T1000 (cell line): ENCODE measurements at regions not wholly inside any gene's neighbourhood (a gene's known extent, or its start where the extent isn't known, plus 50 kb on each side); places are given as distances from the start of the nearest gene placed in this dataset.
A peak's percentile ranks its signal among the peaks of the same experiment; 100 is the strongest.
"Not testable (repeated sequence)": the region's sequence is repeated elsewhere in the genome, so short reads cannot be mapped to it uniquely, and the experiment has no call there.

Experiments used
- DNase-seq: peaks from one replicate; lab custom pipeline; 2025; ENCODE audit warnings: mixed read lengths; lab: John Stamatoyannopoulos, UW

- no peak for DNase-seq
Observed at GRCh38 chr5:82426464-82427154, 148.5 kb upstream of the RPS23 start.

DNA sequence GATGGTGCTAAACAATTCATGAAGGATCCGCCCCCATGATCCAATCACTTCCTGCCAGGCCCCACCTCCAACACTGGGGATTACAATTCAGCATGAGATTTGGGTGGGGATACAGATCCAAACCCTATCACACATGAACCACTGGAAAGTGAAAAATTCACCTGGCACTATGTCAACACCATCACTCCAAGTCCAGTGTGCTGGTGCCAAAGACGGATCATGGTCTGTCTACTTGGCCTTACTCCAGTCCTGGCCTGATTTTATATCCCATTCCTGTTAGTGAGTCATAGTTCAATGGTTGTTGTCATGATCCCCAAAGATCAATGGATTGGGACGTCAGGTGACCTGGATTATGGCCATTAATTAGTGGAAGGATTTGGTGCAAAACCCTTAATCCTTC, 147.4 kb upstream of the RPS23 start:
- DNase-seq, result no peak

DNA sequence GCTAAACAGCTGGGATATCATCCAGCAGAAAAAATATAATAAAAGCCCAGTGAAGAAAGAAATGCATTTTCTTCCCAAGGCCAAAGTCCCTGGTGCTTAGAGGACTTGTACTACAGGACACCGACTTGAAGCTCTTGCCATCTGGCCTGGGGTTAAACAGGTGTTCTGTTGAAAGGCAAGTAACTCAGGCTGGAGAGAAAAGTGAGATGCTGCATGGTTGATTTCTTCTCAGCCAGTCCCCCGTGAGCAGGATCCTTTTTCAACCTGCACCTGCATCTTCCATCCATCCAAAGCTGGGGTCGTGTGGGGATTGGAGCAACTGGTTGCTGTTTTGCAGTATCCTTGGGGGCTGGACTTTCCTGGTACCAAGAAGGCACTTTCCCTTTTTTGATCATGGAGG, 146.1 kb upstream of the RPS23 start:
- DNase-seq, result no peak

GRCh38 chr5:82422751-82423181, 144.6 kb upstream of the RPS23 start:
- DNase-seq, result no peak

- no peak for DNase-seq
Observed at GRCh38 chr5:82422001-82422740, 144.0 kb upstream of the RPS23 start.

DNA sequence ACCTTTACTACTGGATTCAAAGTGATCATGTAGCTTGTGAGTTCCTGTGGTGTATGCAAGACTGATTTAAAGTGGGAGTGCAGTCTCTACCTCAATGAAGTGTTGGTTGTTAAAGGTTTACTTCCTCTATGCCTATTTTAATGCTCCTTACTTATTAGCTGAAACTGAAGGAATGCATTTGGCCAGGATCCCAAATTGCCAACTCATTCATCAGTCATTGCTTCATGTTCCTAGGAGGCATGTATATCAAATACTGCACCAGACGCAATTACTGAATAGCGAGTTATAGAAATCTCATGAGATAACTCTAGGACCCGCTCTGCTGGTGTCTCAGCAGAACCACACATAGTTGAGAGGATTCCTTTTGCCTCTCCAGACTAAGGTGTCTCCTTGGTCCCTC, 143.0 kb upstream of the RPS23 start:
- DNase-seq, result peak; percentile 33

DNA sequence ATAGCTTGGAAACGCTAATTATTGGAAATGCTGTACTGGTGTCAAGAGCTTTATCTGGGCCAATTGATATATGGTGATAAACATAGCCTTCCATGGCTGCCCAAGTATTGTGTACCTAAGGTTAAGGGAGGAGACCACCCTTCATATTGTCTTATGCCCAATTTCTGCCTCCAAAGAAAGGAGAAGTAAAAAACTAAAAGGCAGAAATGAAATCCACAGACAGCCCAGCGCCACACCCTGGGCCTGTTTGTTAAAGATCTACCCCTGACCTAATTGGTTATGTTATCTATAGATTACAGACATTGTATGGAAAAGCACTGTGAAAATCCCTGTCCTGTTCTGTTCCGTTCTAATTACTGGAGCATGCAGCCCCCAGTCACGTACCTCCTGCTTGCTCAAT, 142.4 kb upstream of the RPS23 start:
- not testable (repeated sequence) for DNase-seq

GRCh38 chr5:82419559-82420332, 141.6 kb upstream of the RPS23 start:
- DNase-seq, result no peak

GRCh38 chr5:82418608-82418950, 140.4 kb upstream of the RPS23 start:
- DNase-seq, result no peak

DNA sequence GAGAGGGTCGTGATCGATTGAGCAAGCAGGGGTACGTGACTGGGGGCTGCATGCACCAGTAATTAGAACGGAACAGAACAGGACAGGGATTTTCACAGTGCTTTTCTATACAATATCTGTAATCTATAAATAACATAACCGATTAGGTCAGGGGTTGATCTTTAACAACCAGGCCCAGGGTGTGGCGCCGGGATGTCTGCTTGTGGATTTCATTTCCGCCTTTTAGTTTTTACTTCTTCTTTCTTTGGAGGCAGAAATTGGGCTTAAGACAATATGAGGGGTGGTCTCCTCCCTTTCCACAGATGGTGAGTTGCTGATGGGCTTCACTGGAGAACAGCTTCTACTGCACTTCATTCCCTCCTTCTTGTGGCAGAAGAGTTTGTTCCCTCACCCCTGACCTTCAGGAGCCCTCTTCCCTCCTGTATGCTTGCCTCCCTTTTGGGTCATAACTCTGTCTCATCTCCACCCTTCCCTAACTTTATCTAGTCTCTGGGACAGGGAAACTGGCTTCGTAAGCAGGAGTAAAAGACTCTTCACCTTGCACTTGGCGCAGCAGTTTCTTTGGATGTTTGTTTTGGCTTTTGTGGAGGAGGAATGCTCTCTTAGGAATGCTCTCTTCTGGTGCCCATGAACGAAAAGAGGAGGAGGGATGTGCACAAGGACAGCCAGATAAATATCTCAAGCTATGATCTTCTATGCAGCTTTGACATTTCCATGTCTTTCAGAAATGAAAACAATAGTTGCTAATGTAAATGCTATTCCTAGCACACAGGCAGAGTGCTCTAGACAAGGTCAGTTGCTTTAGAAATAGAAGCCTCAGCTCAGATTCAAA, 139.8 kb upstream of the RPS23 start:
- DNase-seq, result no peak

DNA sequence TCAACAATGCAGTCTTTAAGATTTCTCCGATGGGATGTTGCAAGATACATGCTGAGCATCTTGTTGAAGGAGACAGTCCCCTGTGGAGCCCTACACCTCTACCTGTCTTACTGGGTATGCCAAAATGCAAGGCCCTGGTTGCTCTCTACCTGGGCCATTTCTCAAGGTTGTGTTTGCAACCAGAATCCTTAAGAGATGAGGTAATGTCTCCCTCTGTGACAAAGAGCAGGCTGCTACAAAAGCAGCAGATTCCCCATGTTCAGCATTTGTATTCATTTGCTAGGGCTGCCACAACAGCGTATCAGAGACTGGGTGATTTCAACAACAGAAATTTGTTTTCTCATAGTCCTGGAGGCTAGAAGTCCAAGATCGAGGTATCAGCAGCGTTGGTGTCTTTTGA, 138.4 kb upstream of the RPS23 start:
- DNase-seq, result no peak

- DNase-seq, result no peak
Observed at GRCh38 chr5:82414041-82414388, 135.9 kb upstream of the RPS23 start.

DNA sequence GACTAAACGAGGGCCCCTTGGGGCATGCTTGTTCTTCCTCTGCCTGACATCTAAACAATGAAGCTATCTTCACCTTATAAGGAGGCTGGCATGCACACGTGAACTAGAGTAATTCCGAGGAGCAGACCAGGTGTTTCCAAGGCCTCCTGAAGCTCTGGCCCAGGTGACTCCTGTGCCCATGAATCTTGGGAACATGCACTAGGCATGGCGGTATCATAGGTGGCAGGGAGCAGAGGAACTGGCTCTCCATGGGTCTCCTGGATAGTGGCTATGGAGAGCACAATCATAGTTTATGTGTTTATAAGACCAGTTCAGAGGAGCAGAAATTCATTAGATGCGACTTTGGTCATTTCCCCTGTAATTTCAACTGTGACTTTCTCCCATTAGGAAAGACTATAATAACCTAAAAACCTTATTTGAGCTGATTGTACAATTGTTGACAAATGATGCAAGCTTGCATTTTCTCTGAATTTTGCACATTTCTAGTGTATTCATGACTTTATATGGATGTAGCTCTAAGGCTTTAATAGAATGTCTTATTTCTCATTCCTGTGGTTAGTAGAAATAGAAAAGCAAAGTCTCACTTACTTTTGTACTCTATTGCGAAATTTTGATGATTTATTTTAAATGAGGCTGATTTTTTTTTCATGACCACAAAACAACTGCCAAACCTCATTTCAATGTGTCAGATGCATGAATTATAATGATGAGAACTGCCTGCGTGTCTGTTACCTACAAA, 135.3 kb upstream of the RPS23 start:
- DNase-seq, result no peak

GRCh38 chr5:82408033-82408432, 129.9 kb upstream of the RPS23 start:
- DNase-seq, result no peak

DNA sequence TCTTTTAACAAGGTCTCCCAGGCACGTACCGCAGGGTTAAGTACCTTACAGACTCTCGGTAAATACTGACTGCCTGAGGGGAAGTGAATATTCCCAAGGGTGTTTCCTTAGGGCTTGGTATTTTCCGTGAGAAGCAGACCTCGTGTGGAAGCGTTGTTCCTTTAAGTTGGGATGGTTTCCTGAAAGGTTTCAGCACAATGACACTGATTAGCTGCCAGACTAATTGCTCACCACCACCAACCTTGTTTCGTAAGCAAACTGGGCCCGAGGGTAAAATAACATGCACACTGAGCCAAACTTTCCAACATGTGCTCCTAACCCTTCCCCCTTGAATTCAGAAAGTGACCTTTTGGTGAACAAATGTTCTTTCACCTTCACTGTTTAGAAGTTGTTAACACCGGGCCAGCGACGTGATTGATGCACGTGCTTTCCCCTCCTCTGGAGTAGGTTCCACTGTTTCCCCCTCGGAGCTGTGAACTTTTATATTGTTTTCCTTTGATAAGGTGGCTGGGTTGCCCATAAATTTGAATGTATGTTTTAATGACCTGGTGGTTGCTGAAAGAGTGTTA, 128.1 kb upstream of the RPS23 start:
- peak; percentile 50 for DNase-seq

DNA sequence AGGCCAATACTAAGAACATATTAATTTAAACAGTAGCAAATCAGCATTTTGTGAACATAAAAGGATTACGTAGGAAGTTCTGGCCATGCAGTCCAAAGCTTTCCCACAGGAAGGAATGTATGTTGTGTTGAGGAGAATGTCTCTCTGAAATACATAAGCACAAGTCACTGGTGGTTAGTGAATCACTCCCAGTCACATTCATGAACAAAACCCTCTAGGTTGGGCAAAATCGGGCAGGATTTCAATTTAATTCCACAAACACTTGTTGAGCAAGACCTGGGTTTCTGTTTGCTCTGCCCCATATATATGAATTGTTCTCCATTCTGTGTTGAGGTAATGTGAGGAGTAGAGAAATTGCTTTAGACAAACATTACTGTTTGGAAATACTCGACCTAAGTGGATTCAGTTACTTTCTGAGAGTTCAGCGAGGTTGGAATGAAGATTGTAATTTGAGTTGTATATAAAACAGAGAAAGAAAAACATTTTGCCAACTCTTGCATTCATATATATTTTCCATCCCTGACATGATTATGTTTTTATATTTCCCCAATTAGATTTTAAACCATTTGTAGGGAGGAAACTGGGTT, 127.6 kb upstream of the RPS23 start:
- DNase-seq, result peak; percentile 39

- DNase-seq, result no peak
Observed at GRCh38 chr5:82405161-82405560, 127.0 kb upstream of the RPS23 start.

DNA sequence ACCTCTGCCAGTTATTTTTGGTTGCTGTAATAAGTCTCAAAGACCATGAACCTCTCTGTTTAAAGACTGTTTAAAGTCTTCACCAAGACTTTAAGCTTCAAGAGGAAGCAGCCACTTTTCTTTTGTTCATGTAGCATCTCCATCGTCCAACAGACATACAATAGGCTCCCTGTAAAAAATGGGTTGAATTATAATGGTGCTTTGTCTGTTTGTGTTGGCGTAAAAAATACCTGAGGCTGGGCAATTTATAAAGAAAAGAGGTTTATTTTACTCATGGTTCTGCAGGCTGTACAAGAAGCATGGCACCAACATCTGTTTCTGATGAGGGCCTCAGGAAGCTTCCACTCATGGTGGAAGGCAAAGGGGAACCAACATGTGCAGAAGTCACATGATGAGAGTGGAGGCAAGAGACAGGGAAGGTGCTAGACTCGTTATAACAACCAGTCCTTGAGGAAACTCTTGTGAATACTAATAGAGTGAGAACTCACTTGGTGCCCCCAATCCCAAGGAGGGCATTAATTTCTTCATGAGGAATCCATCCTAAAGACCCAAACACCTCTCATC, 126.3 kb upstream of the RPS23 start:
- DNase-seq, result no peak

DNA sequence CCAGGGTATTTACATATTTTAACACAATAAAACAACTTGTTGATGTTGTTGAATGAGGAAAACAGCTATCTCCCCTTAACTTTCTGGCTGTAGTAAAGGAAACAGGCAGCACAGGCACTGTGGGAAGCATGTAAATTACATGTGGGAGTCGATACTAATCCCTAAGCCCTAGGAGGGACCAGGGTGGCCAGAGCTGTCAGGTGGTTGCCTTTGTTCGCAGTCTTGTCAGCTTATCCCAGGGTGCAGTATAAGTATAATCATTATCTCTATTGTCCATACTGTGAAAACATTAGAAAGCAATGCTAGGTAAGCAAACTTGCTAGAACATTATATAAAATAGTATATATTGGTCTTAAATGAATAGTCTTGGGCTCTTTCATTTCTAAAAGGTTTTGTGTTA, 125.6 kb upstream of the RPS23 start:
- no peak for DNase-seq

- no peak for DNase-seq
Observed at GRCh38 chr5:82403026-82403425, 124.9 kb upstream of the RPS23 start.
